Rectal smooth muscle tissue (tissue), 1 donor: ENCODE measurements at regions not wholly inside any gene's neighbourhood (a gene's known extent, or its start where the extent isn't known, plus 50 kb on each side); places are given as distances from the start of the nearest gene placed in this dataset.

ENCODE experiments used
- H3K27ac ChIP-seq: one replicate; pipeline ENCODE4 v1.7.0; 2013; ENCODE audit warnings: low read depth, low read length, inconsistent platforms
- H3K27me3 ChIP-seq: one replicate; pipeline ENCODE4 v1.7.0; 2013; ENCODE audit warnings: low read length; ENCODE audit not compliant: control insufficient read depth, insufficient read depth
- H3K36me3 ChIP-seq: one replicate; pipeline ENCODE4 v1.7.0; 2013; ENCODE audit warnings: low read length; ENCODE audit not compliant: control insufficient read depth, insufficient read depth
- H3K4me1 ChIP-seq: one replicate; pipeline ENCODE4 v1.7.0; 2013; ENCODE audit warnings: low read length; ENCODE audit not compliant: control insufficient read depth, insufficient read depth
- H3K4me3 ChIP-seq: one replicate; pipeline ENCODE4 v1.7.0; 2013; ENCODE audit warnings: low read length
- H3K9ac ChIP-seq: one replicate; pipeline ENCODE4 v1.7.0; 2013; ENCODE audit warnings: low read length

DNA sequence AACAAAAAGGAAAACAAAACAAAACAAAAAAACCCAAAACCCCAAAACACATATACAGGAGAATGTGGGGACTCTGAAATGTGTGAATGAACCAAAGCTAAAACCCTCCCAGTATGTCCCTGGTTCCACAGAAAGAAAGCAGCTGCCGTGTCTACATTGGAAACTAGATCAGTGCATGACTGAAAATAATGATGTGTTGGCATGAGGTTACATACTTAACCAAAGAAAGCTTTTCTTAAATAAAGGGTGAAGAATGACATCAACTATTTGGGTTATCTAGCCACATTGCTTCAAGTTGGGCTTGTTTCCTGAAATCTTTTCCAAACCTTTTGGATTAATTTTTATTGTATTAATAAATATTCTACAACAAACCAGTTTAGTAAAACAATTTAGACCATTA, 91.9 kb upstream of the FN1 start:
- H3K27me3 ChIP-seq = no peaks in the 10 kb centered on the region
- H3K9ac ChIP-seq = no peak overlapping the region
- no peak overlapping the region for H3K27ac ChIP-seq
- no peaks in the 10 kb centered on the region for H3K4me1 ChIP-seq
- H3K36me3 ChIP-seq = no peaks in the 10 kb centered on the region
- no peak overlapping the region for H3K4me3 ChIP-seq

DNA sequence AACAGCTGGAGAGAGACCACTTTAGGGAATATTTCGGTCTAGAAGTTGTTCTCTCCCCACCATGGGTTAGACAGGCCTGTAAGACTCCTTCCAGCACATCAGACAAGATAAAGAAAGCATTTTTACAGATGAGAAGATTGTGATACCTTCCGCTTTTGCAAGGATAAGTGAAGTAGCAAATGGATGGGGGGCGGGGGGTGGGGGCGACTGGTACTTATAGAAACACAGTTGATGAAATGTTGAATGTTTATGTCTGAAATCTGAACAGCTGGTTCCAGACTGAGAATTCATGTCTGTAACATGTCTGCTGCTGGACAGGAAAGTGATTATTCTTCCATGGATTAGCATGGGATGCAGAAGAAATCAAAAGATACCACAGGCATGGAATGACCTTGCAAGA, 90.5 kb upstream of the FN1 start:
- Histone ChIP-seq H3K27ac (no peak overlapping the region), H3K27me3 (no peaks in the 10 kb centered on the region), H3K4me3 (no peak overlapping the region), H3K9ac (no peak overlapping the region), H3K4me1 (no peaks in the 10 kb centered on the region), H3K36me3 (no peaks in the 10 kb centered on the region)

DNA sequence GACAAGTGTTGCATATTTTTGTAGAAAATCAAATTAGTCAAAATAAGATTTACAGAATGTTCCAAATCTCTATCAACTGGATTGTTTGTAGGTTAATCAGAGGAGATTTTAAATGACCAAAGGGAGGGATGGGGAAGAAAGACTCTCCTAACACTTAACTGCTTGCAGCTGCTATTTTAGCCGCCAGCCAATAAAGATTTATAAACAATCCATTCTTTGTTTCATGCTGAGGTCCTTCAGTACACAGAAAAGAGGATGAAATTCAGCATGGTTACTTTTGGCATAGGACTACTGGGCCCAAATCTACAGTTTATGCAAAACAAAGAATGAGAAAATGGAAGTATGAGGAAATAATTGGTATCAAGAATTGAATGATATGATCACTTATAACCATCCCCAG, 86.4 kb upstream of the FN1 start:
- no peak overlapping the region for H3K27ac ChIP-seq
- no peaks in the 10 kb centered on the region for H3K36me3 ChIP-seq
- no peaks in the 10 kb centered on the region for H3K27me3 ChIP-seq
- H3K4me1 ChIP-seq = no peaks in the 10 kb centered on the region
- H3K4me3 ChIP-seq = no peak overlapping the region
- no peak overlapping the region for H3K9ac ChIP-seq

DNA sequence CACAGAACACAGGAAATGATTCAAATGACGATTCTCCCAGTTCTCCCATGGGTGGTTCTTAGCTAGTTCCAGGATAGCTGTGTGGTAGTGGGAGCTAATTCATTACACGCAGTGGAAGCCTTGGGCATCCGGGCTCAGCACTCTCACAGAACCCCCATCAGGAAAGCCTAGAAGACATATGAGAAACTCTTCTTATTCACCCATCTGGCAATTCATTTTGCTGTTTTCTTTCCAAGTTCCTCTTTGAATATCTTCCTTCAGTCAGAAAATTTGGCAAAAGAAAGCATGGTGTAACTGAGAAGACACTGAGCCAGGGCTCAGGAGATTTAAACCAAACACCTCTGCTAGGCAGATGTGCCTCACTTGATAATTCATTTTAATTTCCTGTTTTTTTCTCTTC, 85.2 kb upstream of the FN1 start:
- Histone ChIP-seq H3K36me3 (no peaks in the 10 kb centered on the region), H3K9ac (no peak overlapping the region), H3K27ac (no peak overlapping the region), H3K4me3 (no peak overlapping the region), H3K27me3 (no peaks in the 10 kb centered on the region), H3K4me1 (no peaks in the 10 kb centered on the region)

DNA sequence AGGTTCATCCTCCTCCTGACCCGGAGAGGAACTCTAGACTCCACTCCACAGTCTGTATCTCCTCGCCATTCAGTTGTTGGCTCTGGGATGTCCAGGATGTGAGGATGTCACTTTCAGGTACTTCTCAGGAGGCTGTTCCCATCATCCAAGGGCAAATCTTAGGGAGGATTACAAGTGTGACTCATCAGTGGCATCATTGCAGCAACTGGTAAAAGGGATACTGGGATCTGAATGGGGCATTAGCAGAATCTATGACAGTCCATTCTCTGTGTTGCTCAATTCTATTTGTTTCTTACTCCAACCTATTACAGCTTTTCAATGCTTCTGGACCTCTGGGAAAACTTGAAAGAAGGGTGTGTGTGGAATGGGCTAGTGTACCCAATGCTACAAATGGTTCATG, 81.5 kb upstream of the FN1 start:
- Histone ChIP-seq H3K36me3 (no peaks in the 10 kb centered on the region), H3K27me3 (no peaks in the 10 kb centered on the region), H3K4me1 (no peaks in the 10 kb centered on the region), H3K27ac (no peak overlapping the region), H3K9ac (no peak overlapping the region), H3K4me3 (no peak overlapping the region)

DNA sequence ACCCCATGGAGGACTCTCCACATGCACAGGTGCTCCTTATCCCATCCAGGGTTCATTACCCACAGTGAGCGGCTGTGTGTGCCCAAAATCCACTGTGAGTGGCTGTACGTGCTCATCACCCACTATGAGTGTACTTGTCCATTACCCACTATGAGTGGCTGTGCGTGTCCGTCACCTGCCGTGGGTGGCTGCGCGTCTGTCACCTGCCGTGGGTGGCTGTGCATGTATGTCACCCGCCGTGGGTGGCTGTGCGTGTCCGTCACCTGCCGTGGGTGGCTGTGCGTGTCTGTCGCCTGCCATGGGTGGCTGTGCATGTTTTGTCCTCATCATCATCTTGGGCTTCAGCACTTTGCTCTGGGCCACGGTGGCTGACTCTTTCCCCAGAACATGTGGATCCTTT, 78.6 kb upstream of the FN1 start:
- no peak overlapping the region for H3K4me3 ChIP-seq
- no peak overlapping the region for H3K27ac ChIP-seq
- no peak overlapping the region for H3K9ac ChIP-seq
- no peaks in the 10 kb centered on the region for H3K36me3 ChIP-seq
- H3K27me3 ChIP-seq = no peaks in the 10 kb centered on the region
- H3K4me1 ChIP-seq = no peaks in the 10 kb centered on the region

DNA sequence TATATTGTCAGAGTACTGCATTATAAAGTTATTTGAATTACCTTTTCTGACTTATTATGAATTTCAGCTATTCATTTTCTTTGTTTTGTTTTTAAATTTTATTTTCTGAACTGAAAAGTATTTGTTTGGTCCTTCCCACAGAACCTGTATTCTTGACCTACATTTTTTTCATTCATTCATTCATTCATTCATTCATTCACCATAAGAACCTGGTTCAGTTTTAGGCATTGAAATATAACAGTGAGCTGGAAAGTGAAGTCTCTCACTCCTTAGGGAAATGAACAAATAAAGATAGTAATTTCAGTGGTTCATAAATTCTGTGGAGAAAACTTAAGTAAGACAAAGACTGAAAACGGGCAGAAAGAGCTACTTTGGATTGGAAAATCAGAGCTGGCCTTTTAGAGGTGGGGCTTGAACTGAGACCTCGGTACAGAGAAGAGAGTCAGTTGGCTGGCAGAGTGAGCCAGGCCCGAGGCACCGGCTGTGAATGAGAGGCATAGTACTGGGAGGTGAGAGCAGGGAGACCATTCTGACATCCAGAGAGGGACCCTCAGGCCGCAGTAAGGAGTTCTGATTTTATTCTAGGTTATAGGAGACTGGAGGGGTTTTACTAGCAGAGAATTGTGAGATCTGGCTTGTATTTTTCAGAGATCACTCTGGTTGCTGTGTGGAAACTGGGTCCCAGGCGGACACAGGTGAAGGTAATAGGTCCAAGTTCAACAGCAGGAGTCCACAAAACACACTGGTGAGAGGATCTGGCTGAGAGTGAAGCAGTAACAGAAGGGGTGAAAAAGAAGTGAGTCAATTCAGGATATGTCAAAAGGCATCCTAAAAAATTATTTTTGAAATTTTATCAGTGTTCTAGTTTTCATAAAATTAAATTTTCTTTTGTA, 75.8 kb upstream of the FN1 start:
- Histone ChIP-seq H3K27me3 (no peaks in the 10 kb centered on the region), H3K4me3 (no peak overlapping the region), H3K9ac (no peak overlapping the region), H3K27ac (no peak overlapping the region), H3K36me3 (no peaks in the 10 kb centered on the region), H3K4me1 (no peaks in the 10 kb centered on the region)

DNA sequence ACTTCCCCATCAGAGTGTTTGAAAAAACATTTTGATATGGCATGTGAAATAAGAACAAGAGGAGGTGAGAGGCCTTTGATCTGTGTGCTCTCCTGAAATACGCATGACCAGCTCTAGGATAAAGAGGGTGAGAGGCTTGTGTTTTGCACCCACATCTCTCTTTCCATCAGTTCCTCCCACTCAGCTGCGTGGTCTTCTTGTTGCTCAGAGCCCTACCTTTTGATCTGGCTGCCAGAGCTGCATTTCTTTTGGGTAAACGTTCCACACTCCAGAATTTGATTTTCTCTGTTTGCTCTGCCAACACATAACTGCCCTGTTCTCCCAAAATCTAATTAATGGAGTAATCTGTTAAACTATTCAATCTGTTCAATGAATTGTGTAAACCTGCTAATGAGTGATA, 72.0 kb upstream of the FN1 start:
- Histone ChIP-seq H3K4me3 (no peak overlapping the region), H3K9ac (no peak overlapping the region), H3K4me1 (no peaks in the 10 kb centered on the region), H3K27ac (no peak overlapping the region), H3K36me3 (no peaks in the 10 kb centered on the region), H3K27me3 (no peaks in the 10 kb centered on the region)

DNA sequence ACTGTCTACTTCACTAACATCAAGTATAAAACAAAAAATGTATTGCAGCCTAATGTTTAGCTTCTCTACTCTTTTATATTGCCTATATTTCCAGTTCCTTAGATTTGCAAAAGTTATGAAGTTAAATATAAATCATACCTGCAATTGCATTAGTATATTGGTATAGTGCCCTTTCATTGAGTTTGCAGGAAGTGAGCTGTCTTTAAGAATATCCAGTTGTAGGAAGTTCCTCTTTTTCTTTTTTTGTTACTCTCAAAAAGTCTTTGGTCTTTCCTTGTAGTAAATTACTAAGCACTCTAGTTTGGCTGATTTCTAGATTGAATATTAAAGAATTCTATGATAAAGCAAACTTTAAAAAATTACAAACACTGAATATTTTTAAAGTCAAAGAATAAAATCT, 71.3 kb upstream of the FN1 start:
- no peak overlapping the region for H3K4me3 ChIP-seq
- H3K27me3 ChIP-seq = no peaks in the 10 kb centered on the region
- no peaks in the 10 kb centered on the region for H3K36me3 ChIP-seq
- no peaks in the 10 kb centered on the region for H3K4me1 ChIP-seq
- no peak overlapping the region for H3K27ac ChIP-seq
- H3K9ac ChIP-seq = no peak overlapping the region

DNA sequence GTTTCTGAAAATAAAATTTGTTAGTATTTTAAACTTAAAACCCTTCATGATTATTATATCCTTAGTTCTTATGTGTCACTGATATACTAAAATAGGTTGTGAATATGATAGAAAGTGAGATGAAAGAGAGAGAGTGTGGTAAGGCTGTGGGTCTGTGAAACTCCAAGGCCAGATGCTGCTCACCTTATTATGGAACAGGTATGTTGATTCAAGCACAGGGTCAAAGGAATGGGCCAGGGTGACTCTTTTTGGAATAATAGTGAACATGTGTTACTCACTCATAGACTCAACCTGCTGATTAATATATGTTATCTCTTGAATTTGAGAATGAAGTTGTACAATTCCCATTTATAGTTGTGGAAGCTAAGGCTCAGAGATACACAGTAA, 70.7 kb upstream of the FN1 start:
- Histone ChIP-seq H3K27ac (no peak overlapping the region), H3K36me3 (no peaks in the 10 kb centered on the region), H3K4me3 (no peak overlapping the region), H3K9ac (no peak overlapping the region), H3K27me3 (no peaks in the 10 kb centered on the region), H3K4me1 (no peaks in the 10 kb centered on the region)

DNA sequence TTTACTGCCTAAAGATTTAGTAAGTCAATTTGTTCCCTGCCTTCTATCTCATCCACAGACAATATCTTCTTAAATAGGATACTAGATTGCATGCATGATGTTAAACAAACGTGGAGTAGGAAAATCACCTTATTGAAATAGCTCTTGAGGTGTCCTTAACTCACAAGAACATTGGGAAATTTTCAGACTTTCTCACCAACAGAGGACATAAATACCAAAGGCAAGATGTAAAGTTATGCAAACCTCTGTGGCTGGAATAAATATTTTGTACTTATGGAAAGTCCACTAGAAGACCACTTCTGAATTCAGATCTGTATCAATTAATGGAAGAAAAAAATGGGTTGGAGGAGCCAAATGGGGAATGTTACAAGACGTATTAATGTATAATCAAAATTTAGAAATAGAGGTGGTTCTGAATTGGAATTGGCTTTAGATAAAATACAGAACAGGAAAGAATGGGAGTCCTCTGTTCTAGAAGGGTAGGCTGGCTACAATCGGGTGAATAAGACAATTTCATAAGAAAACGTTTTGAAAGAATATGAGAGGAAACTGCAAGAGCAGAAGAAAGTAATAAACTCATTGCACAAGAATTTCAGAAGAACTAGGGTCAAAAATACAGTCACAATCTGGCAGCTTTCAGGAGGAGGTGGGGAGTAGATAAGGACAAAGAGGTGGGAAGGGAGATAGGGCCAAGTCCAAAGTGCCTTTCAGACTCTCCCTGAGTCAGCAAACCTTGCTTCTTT, 69.3 kb upstream of the FN1 start:
- Histone ChIP-seq H3K27me3 (no peaks in the 10 kb centered on the region), H3K36me3 (no peaks in the 10 kb centered on the region), H3K4me3 (no peak overlapping the region)

DNA sequence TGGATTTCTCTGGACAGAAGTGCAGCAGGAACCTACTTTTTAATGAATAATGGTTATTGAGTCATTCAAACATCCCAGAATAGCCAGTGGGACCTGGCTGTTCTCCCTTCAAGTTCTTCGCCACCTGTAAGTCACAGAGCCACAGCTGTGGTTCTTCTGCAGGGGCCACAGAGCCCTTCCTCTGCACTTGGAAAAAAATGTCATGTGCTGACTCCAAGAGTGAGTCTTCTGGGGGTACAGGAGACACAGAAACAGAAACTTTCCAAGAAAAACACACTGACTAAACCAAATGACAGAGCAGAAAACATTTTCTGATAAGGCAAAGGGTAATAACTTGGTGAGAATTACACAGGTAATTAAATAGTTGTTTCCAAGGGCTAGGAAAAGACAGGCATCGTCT, 68.7 kb upstream of the FN1 start:
- no peaks in the 10 kb centered on the region for H3K27me3 ChIP-seq

More for the DNA sequence above, 69.3 kb upstream of the FN1 start:
- Histone ChIP-seq H3K9ac (no peak overlapping the region), H3K4me1 (no peaks in the 10 kb centered on the region), H3K27ac (no peak overlapping the region)

DNA sequence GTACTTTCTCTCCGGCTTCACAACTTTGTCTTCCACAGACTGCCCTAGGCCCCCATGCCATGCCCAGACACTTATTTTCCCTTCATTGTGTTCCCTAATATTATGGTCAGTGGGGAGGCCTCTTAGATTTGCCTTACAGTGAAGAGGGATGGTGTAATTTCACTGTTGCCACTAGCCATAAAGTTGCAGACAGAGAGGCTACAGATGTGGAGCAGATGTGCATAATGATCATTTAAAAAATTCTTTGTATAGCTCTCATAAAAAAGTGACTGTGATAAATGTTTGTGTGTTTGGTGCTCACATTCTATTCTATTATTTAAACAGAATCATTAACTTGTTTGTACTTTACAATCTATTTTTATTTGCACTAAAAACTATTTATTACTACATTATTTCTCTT, 67.5 kb upstream of the FN1 start:
- Histone ChIP-seq H3K27ac (no peak overlapping the region), H3K4me1 (no peaks in the 10 kb centered on the region), H3K4me3 (no peak overlapping the region), H3K9ac (no peak overlapping the region), H3K36me3 (no peaks in the 10 kb centered on the region), H3K27me3 (no peaks in the 10 kb centered on the region)

More for the DNA sequence above, 68.7 kb upstream of the FN1 start:
- Histone ChIP-seq H3K4me3 (no peak overlapping the region), H3K27ac (no peak overlapping the region), H3K36me3 (no peaks in the 10 kb centered on the region), H3K4me1 (no peaks in the 10 kb centered on the region), H3K9ac (no peak overlapping the region)
